ACHN (cell line): ENCODE measurements at regions not wholly inside any gene's neighbourhood (a gene's known extent, or its start where the extent isn't known, plus 50 kb on each side); places are given as distances from the start of the nearest gene placed in this dataset.
"Not testable (repeated sequence)": the region's sequence is repeated elsewhere in the genome, so short reads cannot be mapped to it uniquely, and the experiment has no call there.

Experiments used
- DNase-seq: peaks from one replicate; pipeline ENCODE4 v3.0.0-alpha.2; 2015
- in situ Hi-C: cut with HindIII; loops from 2 replicates; pipeline ENCODE4 v1.10.0; 2017; ENCODE audit warnings: low sequenced_read_pairs, low pct_ligation_motif_present, low pct_unique_long_range_greater_than_20kb

DNA sequence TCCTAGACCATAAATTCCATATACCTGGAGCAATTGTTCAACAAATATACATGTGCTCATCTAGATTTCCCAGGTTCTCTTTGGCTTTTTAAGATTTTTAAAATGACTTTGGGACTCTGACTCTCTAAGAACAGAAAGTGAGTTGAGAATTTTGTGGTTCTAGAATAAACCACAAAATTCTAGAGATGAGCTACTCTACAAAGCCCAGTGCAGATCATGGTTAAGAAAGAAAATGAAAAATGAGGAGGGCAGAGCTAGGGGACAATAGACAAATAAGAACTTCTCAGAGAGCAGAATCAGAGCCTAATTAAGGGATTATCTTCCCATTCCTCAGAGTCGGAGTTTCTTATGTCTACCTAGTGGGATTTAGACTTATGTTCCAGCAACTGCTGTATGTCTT lies 694.7 kb downstream of the ZNF385D start:
- in situ Hi-C loops, result no loop called here
- DNase-seq, result no peak

DNA sequence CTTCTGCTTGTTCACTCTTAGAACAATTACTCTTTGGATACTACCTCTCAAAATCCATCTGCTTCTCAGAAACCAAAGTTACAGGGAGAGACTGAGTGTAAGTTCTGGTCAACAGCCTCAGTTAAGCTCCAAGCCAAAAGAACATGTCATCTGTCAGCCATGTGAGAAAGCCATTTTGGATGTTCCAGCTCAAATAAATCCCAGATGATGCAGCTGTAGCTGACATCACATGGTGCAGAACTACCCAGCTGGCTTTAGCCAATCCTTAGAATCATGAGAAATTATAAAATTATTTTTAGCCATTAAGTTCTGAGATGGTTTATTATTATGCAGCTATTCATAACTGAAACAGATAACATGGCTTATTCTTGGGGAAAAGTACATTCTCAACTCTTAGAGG lies 696.0 kb downstream of the ZNF385D start:
- in situ Hi-C loops, result no loop called here
- no peak for DNase-seq

DNA sequence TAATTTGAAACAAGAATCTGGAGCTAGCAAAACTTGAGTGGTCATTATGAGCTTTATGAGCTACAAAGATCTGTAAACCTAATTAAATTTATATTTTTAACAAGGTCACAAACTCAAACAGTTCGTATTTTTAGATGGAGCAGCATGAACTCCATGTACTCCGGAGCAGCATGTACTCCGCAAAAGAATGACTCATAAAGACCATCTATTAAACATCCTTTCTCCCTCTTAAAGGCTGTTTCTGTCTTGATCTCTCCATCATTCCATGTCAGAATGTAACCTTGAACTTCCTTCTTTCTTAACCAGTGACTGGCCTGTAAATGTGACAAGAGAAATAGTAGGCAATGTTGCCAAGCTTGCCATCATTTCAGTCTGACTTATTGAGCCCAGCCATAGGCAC lies 696.9 kb downstream of the ZNF385D start:
- no peak for DNase-seq
- in situ Hi-C loops, result no loop called here

DNA sequence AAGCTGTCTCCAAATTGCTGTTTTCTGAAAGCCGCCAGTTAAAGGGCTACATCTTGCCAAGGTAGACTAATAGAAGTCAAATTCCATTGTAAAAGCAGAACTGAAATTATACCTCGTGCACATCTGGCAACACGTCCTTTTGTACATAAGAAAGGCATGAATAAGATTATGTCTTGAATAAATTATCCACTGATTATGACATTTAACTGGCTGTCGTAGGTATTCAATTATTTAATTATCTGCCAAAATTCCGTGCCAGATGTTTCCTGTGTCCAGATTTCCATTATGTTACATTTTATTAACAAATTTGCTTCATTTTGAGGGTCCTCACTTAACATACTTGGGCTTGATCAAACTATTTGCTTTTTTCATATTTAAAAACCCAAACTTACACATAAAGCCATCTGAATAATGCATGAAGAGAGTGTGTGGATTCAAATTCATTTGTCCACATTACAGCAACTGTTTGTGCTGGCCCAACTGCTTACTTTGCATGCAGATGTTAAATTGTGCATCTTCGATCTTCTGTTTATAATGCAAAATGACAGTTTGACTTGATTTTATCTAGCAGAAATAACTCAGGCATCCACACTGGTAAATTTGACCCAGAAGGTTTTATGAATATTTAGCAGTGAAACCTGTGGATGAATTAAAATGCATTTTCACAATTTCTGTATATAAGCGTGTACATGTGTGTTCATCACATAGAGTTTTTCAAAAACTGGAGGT lies 701.5 kb downstream of the ZNF385D start:
- no peak for DNase-seq
- in situ Hi-C loops, result no loop called here

DNA sequence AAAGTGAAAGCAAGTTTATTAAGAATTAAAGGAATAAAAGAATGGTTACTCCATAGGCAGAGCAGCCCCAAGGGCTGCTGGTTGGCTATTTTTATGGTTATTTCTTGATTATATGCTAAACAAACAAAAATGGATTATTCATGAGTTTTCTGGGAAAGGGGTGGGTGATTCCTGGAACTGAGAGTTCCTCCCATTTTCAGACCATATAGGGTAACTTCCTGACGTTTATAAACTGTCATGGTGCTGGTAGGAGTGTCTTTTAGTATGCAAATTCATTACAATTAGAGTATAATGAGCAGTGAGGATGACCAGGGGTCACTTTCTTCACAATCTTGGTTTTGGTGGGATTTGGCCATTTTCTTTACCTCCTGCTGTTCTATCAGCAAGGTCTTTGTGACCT lies 707.9 kb downstream of the ZNF385D start:
- in situ Hi-C loops, result no loop called here
- DNase-seq, result no peak

DNA sequence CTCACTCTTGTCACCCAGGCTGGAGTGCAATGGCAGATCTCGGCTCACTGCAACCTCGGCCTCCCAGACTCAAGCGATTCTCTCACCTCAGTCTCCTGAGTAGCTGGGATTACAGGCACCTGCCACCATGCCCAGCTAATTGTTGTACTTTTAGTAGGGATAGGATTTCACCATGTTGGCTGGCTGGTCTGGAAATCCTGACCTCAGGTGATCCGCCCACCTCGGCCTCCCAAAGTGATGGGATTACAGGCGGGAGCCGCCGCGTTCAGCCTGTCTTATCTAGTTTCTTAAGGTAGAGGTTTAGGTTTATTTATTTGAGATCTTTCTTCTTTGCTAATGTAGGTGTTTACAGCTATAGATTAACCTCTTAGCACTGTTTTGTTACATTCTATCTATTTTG lies 708.8 kb downstream of the ZNF385D start:
- DNase-seq, result no peak
- in situ Hi-C loops, result no loop called here

DNA sequence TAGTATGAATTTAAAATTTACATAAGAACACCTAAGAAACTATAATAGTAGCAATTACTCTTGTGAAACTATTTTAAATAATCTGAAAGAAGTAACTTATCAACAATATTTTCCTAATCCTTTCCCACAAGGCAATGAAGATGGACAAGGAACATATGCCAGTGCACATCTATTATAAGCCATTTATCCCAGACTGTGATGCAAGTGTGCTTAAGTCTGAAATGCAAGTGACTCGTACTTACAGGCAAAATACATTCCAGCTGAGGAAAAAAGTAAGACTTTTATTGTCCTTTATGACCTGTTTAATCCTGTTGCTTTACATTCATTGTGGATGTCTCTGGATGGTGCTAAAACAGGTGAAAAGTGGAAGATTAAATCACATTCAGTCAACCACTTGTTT lies 709.4 kb downstream of the ZNF385D start:
- no peak for DNase-seq
- in situ Hi-C loops, result no loop called here

DNA sequence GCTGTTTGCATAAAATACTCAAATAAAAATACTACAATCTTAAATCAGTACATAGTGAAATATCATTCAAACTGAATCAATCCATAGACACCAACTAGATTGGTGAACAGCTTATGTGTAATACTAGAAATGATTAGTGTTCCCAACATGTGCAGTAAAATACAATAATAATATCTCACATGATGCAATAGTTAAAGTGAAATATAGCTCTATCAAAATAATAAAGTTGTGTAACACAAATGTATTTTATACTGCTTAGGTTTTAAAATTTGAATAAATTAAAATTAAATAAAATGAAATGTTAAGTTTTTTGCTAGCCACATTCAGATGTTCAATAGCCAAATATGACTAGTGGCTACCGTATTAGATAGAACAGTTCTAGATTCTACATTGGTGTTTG lies 714.1 kb downstream of the ZNF385D start:
- no peak for DNase-seq
- in situ Hi-C loops, result no loop called here

DNA sequence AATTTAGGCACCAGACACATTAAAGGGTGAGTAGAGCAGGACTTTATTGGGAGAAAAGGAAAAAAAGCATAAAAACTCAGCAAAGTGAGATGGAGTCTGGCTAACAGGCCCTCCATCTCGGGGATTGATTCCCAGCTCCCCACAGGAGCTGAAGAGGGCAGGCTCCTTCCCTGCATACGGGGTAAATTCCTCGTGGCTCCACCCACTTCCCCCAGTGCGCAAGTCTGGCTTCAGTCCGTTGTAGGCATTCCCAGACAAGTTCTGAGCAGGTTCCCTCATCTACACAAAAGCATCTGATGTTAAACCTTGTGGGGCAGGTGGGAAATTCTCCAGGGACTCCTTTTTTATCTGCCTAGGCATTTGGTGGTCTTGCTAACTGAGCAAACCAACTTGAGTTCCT lies 722.6 kb downstream of the ZNF385D start:
- no peak for DNase-seq
- in situ Hi-C loops, result no loop called here

DNA sequence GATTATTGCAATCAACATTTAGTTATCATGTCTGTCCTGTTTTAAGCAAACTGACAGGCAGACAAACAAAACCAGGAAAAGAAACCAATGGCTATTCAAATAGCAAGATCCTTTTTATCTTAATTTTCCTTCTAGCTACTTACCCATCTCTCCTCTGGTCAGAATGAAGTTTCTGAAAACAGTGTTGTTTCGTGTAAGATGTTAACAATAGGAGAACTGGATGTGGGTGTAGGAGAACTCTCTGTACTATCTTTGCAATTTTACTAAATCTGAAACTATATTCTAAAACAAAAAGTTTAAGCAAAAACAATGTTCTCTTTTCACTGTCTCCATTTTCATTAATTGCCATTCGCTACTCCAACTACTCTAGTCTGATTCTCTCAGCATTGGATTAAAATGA lies 726.4 kb downstream of the ZNF385D start:
- no peak for DNase-seq
- in situ Hi-C loops, result no loop called here

DNA sequence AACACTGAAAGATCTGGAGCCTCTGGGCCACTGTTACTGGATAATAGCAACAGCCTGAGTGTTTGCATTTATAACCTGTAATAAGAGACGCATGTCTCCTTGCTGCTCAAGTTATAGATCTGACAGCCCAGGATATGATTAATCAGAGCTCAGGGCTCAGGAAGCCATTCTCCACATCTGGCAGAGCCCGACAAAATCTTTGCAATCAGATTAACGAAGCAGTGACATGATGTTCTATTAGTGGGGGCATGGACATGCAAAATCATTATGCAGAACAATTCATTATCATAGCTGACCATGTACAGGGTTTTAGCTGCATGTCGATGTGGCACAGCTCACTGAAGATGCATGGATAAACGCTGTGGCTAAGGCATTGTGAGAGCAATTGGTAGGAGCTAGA lies 730.3 kb downstream of the ZNF385D start:
- in situ Hi-C loops, result no loop called here
- no peak for DNase-seq

DNA sequence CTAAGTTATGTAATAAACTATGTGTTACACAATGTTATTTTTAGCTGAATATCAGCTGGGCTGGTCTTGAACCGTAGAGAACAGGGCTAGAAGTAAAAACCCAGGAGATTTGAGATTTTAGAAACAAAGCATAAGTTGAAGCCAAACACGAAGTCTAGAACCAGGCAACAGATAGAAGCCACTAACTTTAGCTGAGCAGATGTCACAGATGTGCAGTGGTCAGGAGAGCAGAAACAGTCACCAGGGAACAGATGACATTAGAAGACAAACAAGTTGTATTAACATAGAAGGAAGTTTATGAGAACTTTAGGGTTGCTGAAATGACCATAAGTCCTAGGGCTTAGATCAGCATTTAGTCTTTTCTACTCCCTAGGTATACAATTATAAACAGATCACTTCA lies 731.0 kb downstream of the ZNF385D start:
- DNase-seq, result no peak

DNA sequence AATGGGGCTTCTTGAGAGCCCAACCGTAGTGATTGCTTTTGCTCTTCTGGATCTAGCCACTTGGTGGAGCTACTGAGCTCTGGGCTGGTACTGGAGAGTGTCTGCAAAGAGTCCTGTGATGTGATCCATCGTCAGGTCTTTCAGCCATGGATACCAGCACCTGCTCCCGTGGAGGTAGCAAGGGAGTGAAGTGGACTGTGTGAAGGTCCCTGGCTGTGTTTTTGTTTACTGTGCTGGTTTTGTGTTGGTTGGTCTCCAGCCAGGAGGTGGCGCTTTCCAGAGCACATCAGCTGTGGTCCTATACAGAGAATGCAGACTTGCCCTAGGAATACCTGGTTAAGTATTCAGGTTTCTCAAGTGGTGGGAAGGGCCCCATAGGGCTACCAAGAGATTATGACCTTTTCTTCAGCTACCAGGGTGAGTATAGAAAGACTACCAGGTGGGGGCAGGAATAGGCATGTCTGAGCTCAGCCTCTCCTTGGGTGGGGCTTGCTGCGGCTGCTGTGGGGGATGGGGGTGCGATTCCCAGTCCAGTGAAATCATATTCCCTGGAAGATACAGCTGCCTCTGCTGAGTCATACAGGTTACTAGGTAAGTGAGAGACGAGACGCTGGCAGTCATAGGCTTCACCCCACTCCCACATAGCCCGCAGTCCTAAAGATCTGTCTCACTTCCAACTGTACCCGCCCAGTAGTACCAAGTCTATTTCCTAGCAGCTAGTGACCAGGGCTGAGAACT lies 733.7 kb downstream of the ZNF385D start:
- in situ Hi-C loops, result no loop called here
- peak; percentile 29 for DNase-seq

More for the DNA sequence above, 731.0 kb downstream of the ZNF385D start:
- in situ Hi-C loops, result no loop called here

DNA sequence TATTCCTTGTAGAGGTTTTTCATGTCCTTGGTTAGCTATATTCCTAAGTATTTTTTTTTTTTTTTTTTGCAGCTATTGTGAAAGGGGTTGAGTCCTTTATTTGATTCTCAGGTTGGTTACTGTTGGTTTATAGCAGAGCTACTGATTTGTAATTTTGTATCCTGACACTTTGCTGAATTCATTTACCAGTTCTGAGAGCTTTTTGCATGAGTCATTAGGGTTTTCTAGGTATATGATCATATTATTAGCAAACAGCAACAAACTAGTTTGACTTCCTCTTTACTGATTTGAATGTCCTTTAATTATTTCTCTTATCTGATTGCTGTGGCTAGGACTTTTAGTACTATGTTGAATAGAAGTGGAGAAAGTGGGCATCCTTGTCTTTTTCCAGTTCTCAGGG lies 737.4 kb downstream of the ZNF385D start:
- no peak for DNase-seq
- in situ Hi-C loops, result no loop called here

DNA sequence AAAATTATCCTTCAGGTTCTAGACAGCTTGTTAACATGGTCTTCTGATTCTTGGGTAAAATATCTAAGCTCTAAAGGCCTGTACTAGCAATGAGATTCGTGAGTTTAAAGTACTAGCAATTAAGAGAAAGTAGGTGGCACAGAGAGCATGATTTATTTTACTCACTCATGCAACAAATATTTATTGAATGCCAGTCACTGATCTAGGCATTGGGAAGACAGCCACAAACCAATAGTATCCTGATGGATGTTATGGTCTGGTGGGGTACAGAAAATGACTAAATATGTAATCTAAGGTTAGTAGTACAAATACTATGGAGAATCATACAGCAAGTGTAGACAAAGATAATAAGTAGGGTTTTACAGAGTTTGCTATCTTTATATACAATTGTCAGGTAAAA lies 751.3 kb downstream of the ZNF385D start:
- in situ Hi-C loops, result no loop called here
- no peak for DNase-seq

DNA sequence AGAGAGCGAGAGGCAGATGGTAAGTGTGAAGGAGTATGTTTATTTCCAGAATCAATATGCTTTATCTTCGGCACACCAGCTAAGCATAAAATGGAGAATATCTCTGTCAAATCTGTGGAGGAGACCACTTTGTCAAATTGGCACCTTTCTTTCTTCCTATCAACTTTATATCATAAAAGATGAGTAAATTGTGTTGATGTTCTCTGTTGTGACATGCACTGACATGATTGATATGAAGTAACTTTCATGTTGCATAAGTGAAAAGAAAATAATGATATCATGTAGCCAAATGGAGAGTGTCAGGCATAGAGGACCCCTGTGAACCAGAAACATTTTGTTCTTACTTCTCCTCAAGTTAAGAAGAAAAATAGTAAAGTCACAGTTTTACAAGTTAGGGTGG lies 753.8 kb downstream of the ZNF385D start:
- in situ Hi-C loops, result no loop called here
- DNase-seq, result no peak

DNA sequence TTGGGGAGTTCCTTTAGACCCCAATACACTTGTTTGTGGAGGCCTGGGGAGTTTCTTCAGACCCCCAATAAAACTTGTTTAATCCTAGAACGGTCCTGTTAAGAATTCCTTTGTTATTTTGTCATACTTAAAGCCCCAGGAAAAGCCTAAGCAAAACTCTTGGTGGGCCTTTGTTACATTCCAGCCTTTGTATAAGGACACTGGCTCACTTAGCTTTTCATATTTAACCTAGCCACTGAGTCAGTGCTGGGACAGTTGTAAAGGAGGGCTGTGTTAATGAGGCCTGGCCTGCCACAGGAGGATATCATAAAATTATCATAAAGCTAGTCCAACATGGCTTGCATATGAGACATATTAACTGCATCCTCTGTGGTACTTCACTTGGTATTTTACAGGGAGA lies 760.1 kb downstream of the ZNF385D start:
- DNase-seq, result no peak
- in situ Hi-C loops, result no loop called here

DNA sequence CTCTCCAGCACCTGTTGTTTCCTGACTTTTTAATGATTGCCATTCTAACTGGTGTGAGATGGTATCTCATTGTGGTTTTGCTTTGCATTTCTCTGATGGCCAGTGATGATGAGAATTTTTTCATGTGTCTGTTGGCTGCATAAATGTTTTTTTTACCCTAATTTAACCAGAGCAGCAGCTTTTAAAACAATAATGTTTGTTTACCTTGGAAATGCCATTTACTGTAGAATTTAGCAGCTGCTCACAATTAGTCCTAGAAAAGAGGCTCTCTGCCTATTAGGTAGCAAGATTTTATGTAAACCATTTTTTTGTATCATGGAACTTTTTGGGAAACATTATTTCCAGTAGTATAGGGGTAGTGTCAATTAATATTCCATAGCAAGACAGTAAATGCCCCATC lies 761.4 kb downstream of the ZNF385D start:
- in situ Hi-C loops, DNase-seq: not testable (repeated sequence)

DNA sequence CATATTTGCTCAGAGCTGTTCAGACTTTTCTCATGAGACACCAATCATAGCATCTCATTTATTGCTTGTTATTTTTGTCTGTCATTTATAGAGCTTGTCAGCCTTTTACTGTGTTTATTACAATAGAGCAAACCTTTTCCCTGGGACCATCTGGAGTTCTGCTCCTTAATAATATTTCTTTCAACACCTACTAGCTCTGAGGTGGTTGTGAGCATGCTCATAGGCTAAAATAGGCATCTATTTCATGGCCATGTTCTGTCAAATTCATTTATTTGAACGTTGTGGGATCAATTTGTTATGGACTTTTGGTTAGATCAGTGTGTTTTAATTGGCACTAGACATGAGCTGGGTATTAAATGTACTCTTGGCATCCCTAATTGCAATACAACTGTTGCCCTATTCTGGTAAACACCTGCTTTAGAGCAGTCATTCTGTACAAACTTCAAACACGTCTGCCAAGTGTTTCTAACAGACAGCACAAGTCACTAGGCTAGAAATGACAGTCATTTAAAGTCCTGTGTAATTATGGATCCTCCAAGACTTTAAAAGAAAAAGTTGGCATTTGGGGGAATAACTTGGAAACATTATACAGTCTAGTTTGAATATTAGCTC lies 766.3 kb downstream of the ZNF385D start:
- in situ Hi-C loops, result no loop called here
- no peak for DNase-seq

DNA sequence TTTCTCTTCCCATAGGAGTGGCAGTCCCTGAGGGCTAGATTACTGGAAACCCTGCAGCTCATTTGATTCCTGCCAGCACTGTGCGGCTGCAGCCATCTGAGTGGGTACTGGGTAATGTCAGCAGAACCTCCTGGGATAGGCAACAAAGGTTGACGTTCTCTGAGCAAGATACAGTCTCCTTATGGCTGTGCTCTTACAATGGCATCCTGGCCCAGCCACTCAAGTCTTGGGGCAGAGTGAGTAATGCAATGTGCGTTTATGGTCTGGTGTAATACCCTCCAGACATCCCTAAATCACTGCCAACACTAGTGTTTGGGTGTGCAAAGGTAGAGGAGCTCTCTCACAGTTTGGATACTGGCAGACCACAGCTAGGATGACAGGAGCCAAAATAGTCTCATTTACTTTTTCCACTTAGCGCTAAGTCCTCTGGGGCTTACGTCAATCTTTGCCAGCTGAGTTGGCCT lies 775.8 kb downstream of the ZNF385D start:
- in situ Hi-C loops, result no loop called here
- DNase-seq, result no peak
